ENCODE measurements at regions not wholly inside any gene's neighbourhood (a gene's known extent, or its start where the extent isn't known, plus 50 kb on each side); places are given as distances from the start of the nearest gene placed in this dataset.
A peak's percentile ranks its signal among the peaks of the same experiment; 100 is the strongest.

DNA sequence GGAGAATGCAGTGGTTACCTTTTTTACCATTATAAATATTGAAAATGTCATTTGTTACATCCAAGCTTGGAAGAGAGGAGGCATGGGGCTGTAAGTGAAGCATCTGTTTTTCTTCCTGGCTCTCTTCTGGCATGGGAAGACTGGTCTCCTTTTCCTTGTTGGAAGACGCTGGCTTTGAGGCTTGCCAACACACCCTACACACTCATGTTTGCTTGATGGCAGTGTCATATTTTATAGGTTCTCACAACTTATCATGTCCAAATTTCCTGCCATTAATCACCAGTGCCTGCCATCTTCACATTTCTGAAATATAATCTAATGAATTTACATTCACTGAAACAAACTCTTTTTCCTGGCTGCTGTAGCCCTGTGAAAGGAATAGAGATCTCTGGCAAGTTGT is 252.9 kb downstream of the MAN2A1 start:
- Mint-ChIP-seq H3K36me3 (peaks cover 0 to 4% (median 0%) of the 10 kb centered on the region in 5 donors), H3K4me1 (peaks cover 10 to 46% (median 28%) of the 10 kb centered on the region in 7 donors), H3K27ac (no peak overlapping the region), H3K27me3 (peaks cover 0 to 6% (median 0%) of the 10 kb centered on the region in 5 donors), H3K9me3 (peaks cover 0 to 13% (median 5%) of the 10 kb centered on the region in 11 donors), H3K4me3 (no peak overlapping the region)
- intact Hi-C loops (cut with micrococcal nuclease) = no loop called here
- Histone ChIP-seq H3K27me3 (ENCODE audit: control insufficient read depth in 2 of 2, insufficient read depth in 2 of 2, low read length in 2 of 2) (no peaks in the 10 kb centered on the region), H3K36me3 (ENCODE audit: control insufficient read depth in 2 of 3, insufficient read depth in 3 of 3, low read length in 3 of 3) (no peaks in the 10 kb centered on the region), H3K4me1 (ENCODE audit: control insufficient read depth in 2 of 2, insufficient read depth in 2 of 2, low read length in 2 of 2) (peaks cover 0 to 12% of the 10 kb centered on the region in 2 donors), H3K4me3 (ENCODE audit: low read length) (no peak overlapping the region), H3K27ac (ENCODE audit: low read depth, low read length) (no peak overlapping the region), H3K9me3 (ENCODE audit: control insufficient read depth in 2 of 3, low read length in 3 of 3) (peaks cover 0 to 9% (median 3%) of the 10 kb centered on the region in 3 experiments)
- no peak for ATAC-seq
- DNase-seq = no peak
- ChIA-PET POLR2A (no interaction called here), CTCF (no interaction called here)

DNA sequence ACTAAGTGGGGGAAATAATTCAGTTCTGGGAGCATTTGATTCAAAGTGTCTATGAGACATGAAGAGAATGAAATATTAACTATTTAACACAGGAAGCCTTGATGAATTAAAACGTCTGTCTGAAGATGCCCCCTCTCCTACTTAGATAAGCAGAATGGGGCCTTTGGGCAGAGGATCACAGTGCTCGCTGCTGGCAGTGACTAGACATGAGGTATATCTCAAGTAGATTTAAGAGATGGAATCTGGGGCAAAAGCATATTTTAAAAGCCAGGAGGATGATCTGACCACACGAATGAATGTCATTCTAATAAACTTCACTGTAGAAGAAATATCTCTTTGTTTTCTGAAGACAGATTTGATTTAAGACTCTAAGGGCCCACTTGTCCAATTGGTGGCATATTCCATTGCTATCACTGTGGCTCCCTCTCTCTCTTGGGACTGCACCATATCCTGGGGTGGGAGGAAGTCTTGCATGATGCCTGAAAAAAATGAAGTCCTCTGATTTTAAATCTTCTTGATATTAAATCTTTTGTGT is 254.0 kb downstream of the MAN2A1 start:
- peaks cover 0 to 6% (median 0%) of the 10 kb centered on the region in 5 donors for H3K27me3 Mint-ChIP-seq
- no peak overlapping the region for H3K4me3 ChIP-seq (ENCODE audit: low read length)
- ATAC-seq = no peak
- H3K27ac Mint-ChIP-seq = no peak overlapping the region
- H3K36me3 Mint-ChIP-seq = peaks cover 0 to 4% (median 0%) of the 10 kb centered on the region in 5 donors
- H3K4me1 ChIP-seq (ENCODE audit: control insufficient read depth in 2 of 2, insufficient read depth in 2 of 2, low read length in 2 of 2) = peaks cover 0 to 12% of the 10 kb centered on the region in 2 donors
- no peaks in the 10 kb centered on the region for H3K27me3 ChIP-seq (ENCODE audit: control insufficient read depth in 2 of 2, insufficient read depth in 2 of 2, low read length in 2 of 2)
- no peak for DNase-seq
- POLR2A ChIA-PET = no interaction called here
- no peak overlapping the region for H3K27ac ChIP-seq (ENCODE audit: low read depth, low read length)
- H3K4me1 Mint-ChIP-seq = peaks cover 10 to 39% (median 23%) of the 10 kb centered on the region in 7 donors
- CTCF ChIA-PET = no interaction called here
- H3K9me3 ChIP-seq (ENCODE audit: control insufficient read depth in 2 of 3, low read length in 3 of 3) = peaks cover 0 to 9% (median 3%) of the 10 kb centered on the region in 3 experiments
- H3K36me3 ChIP-seq (ENCODE audit: control insufficient read depth in 2 of 3, insufficient read depth in 3 of 3, low read length in 3 of 3) = no peaks in the 10 kb centered on the region
- H3K4me3 Mint-ChIP-seq = no peak overlapping the region
- H3K9me3 Mint-ChIP-seq = peaks cover 0 to 13% (median 5%) of the 10 kb centered on the region in 11 donors
- intact Hi-C loops (cut with micrococcal nuclease) = loop anchor here in 1 of 2 donors (2.0 kb wide), 1 partner anchor 21 kb away; no protein-coding TSS in a partner anchor

GRCh38 chr5:109944461-109944860 is 254.7 kb downstream of the MAN2A1 start:
- H3K36me3 ChIP-seq (ENCODE audit: control insufficient read depth in 2 of 3, insufficient read depth in 3 of 3, low read length in 3 of 3) = no peaks in the 10 kb centered on the region
- H3K4me1 Mint-ChIP-seq = peaks cover 10 to 39% (median 23%) of the 10 kb centered on the region in 7 donors
- ATAC-seq (no peak), DNase-seq (no peak)
- H3K9me3 ChIP-seq (ENCODE audit: control insufficient read depth in 2 of 3, low read length in 3 of 3) = peaks cover 0 to 7% (median 3%) of the 10 kb centered on the region in 3 experiments
- H3K4me3 Mint-ChIP-seq = no peak overlapping the region
- no peak overlapping the region for H3K27ac ChIP-seq (ENCODE audit: low read depth, low read length)
- H3K27me3 ChIP-seq (ENCODE audit: control insufficient read depth in 2 of 2, insufficient read depth in 2 of 2, low read length in 2 of 2) = no peaks in the 10 kb centered on the region
- POLR2A ChIA-PET = no interaction called here
- peaks cover 0 to 6% (median 0%) of the 10 kb centered on the region in 5 donors for H3K27me3 Mint-ChIP-seq
- H3K4me1 ChIP-seq (ENCODE audit: control insufficient read depth in 2 of 2, insufficient read depth in 2 of 2, low read length in 2 of 2) = peaks cover 0 to 12% of the 10 kb centered on the region in 2 donors
- intact Hi-C loops (cut with micrococcal nuclease) = loop anchor here in 1 of 2 donors (2.0 kb wide), 1 partner anchor 22 kb away; no protein-coding TSS in a partner anchor
- no peak overlapping the region for H3K4me3 ChIP-seq (ENCODE audit: low read length)
- peak overlapping the region in 1 of 9 donors; percentile 38 for H3K27ac Mint-ChIP-seq
- H3K9me3 Mint-ChIP-seq = peaks cover 0 to 13% (median 5%) of the 10 kb centered on the region in 11 donors
- H3K36me3 Mint-ChIP-seq = peaks cover 0 to 4% (median 0%) of the 10 kb centered on the region in 5 donors
- CTCF ChIA-PET = no interaction called here

DNA sequence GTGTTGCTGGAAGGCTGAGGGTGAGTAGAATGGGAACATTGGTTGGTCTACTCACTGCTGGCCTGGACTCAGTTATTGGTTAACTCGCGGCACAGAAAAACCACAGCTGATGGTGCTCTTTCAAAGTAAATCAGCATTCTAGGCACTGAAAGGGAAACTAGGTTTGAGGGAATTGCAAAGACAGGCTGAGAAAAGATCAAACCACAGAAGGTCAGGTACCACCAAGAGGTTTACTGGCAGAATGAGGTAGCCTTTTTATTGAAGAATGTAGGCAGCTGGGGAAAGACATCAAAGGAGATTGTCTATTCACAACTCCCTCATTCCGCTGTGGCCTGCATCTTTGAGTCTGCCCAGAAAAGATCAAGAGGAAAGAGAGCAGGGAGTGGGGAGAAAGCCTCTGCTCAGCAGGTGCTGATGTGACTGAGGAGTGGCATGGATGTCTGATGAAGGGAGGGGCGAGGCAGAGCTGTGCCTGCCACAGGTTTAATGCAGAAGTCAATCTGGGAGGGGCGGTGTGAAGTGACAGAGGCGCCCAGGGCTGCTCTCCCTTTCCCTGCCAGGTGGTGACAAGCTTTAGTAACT is 255.5 kb downstream of the MAN2A1 start:
- CTCF ChIA-PET = interaction anchor here (0.5 kb wide), 1 partner anchor 192 kb away, joined by 3 read pairs; no protein-coding TSS in a partner anchor
- Histone ChIP-seq H3K4me3 (ENCODE audit: low read length) (no peak overlapping the region), H3K27me3 (ENCODE audit: control insufficient read depth in 2 of 2, insufficient read depth in 2 of 2, low read length in 2 of 2) (no peaks in the 10 kb centered on the region), H3K9me3 (ENCODE audit: control insufficient read depth in 2 of 3, low read length in 3 of 3) (peaks cover 0 to under 1% (median under 1%) of the 10 kb centered on the region in 3 experiments), H3K27ac (ENCODE audit: low read depth, low read length) (no peak overlapping the region), H3K4me1 (ENCODE audit: control insufficient read depth in 2 of 2, insufficient read depth in 2 of 2, low read length in 2 of 2) (peaks cover 0 to 12% of the 10 kb centered on the region in 2 donors), H3K36me3 (ENCODE audit: control insufficient read depth in 2 of 3, insufficient read depth in 3 of 3, low read length in 3 of 3) (no peaks in the 10 kb centered on the region)
- DNase-seq (peak in 1 of 9 donors; percentile 14), ATAC-seq (peak; percentile 41)
- Mint-ChIP-seq H3K27ac (peak overlapping the region in 3 of 9 donors; percentile 7 to 61 (median 15)), H3K36me3 (peaks cover 0 to 4% (median 0%) of the 10 kb centered on the region in 5 donors), H3K4me3 (peak overlapping the region in 7 of 10 donors; percentile 2 to 42 (median 10)), H3K9me3 (peaks cover 0 to 11% (median 2%) of the 10 kb centered on the region in 11 donors), H3K4me1 (peaks cover 10 to 39% (median 23%) of the 10 kb centered on the region in 7 donors), H3K27me3 (peaks cover 0 to 6% (median 0%) of the 10 kb centered on the region in 5 donors)
- POLR2A ChIA-PET = interaction anchor here (0.7 to 1.0 kb wide), 2 partner anchors 8 to 17 kb away, joined by 3 to 5 read pairs; no protein-coding TSS in a partner anchor
- intact Hi-C loops (cut with micrococcal nuclease) = loop anchor here in 1 of 2 donors (2.0 kb wide), 1 partner anchor 22 kb away; no protein-coding TSS in a partner anchor

DNA sequence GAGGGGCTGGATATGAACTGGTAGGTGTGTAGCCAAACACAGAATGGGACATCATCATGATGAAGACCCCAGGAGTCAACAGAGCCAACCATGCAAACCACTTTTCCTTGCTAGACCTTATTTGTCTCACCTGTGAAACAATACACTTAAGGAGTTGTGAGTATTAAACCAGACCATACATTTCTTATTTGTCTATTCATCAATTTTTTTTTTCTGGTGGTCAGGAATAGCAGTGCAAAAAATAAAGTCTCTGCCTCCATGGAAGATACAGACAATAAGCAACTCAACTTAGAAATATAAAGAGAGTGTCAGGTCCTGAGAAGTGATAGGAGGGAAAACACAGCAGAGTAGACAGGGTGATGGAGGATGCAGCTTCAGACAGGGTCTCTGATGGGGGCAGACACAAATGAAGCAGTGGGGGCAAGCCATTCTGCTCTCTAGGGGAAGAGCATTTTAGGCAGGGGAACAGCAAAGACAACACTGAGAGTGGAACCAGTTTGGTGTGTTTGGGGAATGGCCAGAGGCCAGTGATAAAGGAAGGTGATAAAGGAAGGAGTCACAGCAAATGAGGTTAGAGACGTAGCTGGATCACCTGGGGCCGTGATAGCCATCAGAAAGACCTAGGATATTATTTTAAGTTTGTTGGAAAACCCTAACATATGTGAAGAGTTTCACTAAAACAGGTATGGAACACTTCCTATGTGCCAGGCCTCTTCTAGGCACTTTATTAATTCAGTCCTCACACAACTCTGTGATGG is 256.2 kb downstream of the MAN2A1 start:
- peaks cover 0 to 6% (median 0%) of the 10 kb centered on the region in 5 donors for H3K27me3 Mint-ChIP-seq
- ChIA-PET CTCF (interaction anchor here (0.5 kb wide), 1 partner anchor 192 kb away, joined by 3 read pairs; no protein-coding TSS in a partner anchor), POLR2A (interaction anchor here (0.7 to 1.0 kb wide), 2 partner anchors 9 to 16 kb away, joined by 3 to 5 read pairs; no protein-coding TSS in a partner anchor)
- peaks cover 0 to 4% (median 1%) of the 10 kb centered on the region in 11 donors for H3K9me3 Mint-ChIP-seq
- H3K4me3 ChIP-seq (ENCODE audit: low read length) = no peak overlapping the region
- H3K36me3 ChIP-seq (ENCODE audit: control insufficient read depth in 2 of 3, insufficient read depth in 3 of 3, low read length in 3 of 3) = no peaks in the 10 kb centered on the region
- DNase-seq (no peak), ATAC-seq (no peak)
- peaks cover 0 to 12% of the 10 kb centered on the region in 2 donors for H3K4me1 ChIP-seq (ENCODE audit: control insufficient read depth in 2 of 2, insufficient read depth in 2 of 2, low read length in 2 of 2)
- H3K36me3 Mint-ChIP-seq = peaks cover 0 to 4% (median 0%) of the 10 kb centered on the region in 5 donors
- H3K27ac ChIP-seq (ENCODE audit: low read depth, low read length) = no peak overlapping the region
- no peaks in the 10 kb centered on the region for H3K9me3 ChIP-seq (ENCODE audit: control insufficient read depth in 2 of 3, low read length in 3 of 3)
- no peaks in the 10 kb centered on the region for H3K27me3 ChIP-seq (ENCODE audit: control insufficient read depth in 2 of 2, insufficient read depth in 2 of 2, low read length in 2 of 2)
- H3K27ac Mint-ChIP-seq = peak overlapping the region in 3 of 9 donors; percentile 7 to 71 (median 9)
- intact Hi-C loops (cut with micrococcal nuclease) = loop anchor here in 1 of 2 donors (2.0 kb wide), 1 partner anchor 23 kb away; no protein-coding TSS in a partner anchor
- peak overlapping the region in 1 of 10 donors; percentile 20 for H3K4me3 Mint-ChIP-seq
- H3K4me1 Mint-ChIP-seq = peaks cover 10 to 39% (median 23%) of the 10 kb centered on the region in 7 donors

- ATAC-seq (no peak), DNase-seq (no peak)
- no peaks in the 10 kb centered on the region for H3K9me3 ChIP-seq (ENCODE audit: control insufficient read depth in 2 of 3, low read length in 3 of 3)
- H3K27ac ChIP-seq (ENCODE audit: low read depth, low read length) = no peak overlapping the region
- Mint-ChIP-seq H3K4me3 (no peak overlapping the region), H3K27me3 (peaks cover 0 to 6% (median 0%) of the 10 kb centered on the region in 5 donors), H3K27ac (no peak overlapping the region), H3K36me3 (no peaks in the 10 kb centered on the region), H3K4me1 (peaks cover 10 to 39% (median 23%) of the 10 kb centered on the region in 7 donors), H3K9me3 (no peaks in the 10 kb centered on the region)
- H3K4me1 ChIP-seq (ENCODE audit: control insufficient read depth in 2 of 2, insufficient read depth in 2 of 2, low read length in 2 of 2) = peaks cover 0 to 12% of the 10 kb centered on the region in 2 donors
- intact Hi-C loops (cut with micrococcal nuclease) = no loop called here
- no peaks in the 10 kb centered on the region for H3K36me3 ChIP-seq (ENCODE audit: control insufficient read depth in 2 of 3, insufficient read depth in 3 of 3, low read length in 3 of 3)
- H3K27me3 ChIP-seq (ENCODE audit: control insufficient read depth in 2 of 2, insufficient read depth in 2 of 2, low read length in 2 of 2) = no peaks in the 10 kb centered on the region
- CTCF ChIA-PET = no interaction called here
- POLR2A ChIA-PET = no interaction called here
- no peak overlapping the region for H3K4me3 ChIP-seq (ENCODE audit: low read length)
Observed at GRCh38 chr5:109946610-109947009, 256.9 kb downstream of the MAN2A1 start.
